Panc1 (cell line): ENCODE measurements at regions not wholly inside any gene's neighbourhood (a gene's known extent, or its start where the extent isn't known, plus 50 kb on each side); places are given as distances from the start of the nearest gene placed in this dataset.

Experiments
- ATAC-seq: fragments of 200-7000 bp; cut with Tn5 transposase; 2 replicates; pipeline ENCODE4 v1.9.1; 2020; ENCODE audit warnings: mild to moderate bottlenecking, moderate library complexity
- BruUV-seq: library from RNA; stranded (reverse); fragments of 400-500 nt; replicated peaks from 2 replicates; lab custom pipeline; 2021; lab: Mats Ljungman, UMichigan
- CTCF ChIA-PET: fragments of 300-600 bp; sonication (Branson Sonifier 250); formaldehyde crosslinking; loops from one replicate; lab custom pipeline; 2022; ENCODE audit warnings: antibody characterized with exemption; lab: Charles Lee
- POLR2A ChIA-PET: fragments of 300-600 bp; sonication (Branson Sonifier 250); formaldehyde crosslinking; loops from one replicate; lab custom pipeline; 2022; ENCODE audit warnings: antibody characterized with exemption; lab: Charles Lee
- DNase-seq: peaks from one replicate; pipeline ENCODE4 v3.0.0-alpha.2; 2010; ENCODE audit warnings: low read depth, low spot score
- H3K27ac ChIP-seq: 2 replicates; pipeline ENCODE4 v1.5.1; 2011; ENCODE audit warnings: mild to moderate bottlenecking, low read length, inconsistent platforms
- H3K27me3 ChIP-seq: fragments of 200-500 bp; sonication (Bioruptor generic); 2 replicates; pipeline ENCODE4 v1.6.0; 2014; ENCODE audit warnings: low read length, inconsistent platforms; ENCODE audit not compliant: control insufficient read depth, insufficient read depth
- H3K36me3 ChIP-seq: fragments of 200-500 bp; sonication (Bioruptor generic); 2 replicates; pipeline ENCODE4 v1.5.1; 2014; ENCODE audit warnings: inconsistent platforms, mild to moderate bottlenecking, low read length, moderate library complexity; ENCODE audit not compliant: control insufficient read depth, insufficient read depth
- H3K4me1 ChIP-seq: 2 replicates; pipeline ENCODE4 v1.5.1; 2011; ENCODE audit warnings: inconsistent platforms, mild to moderate bottlenecking, low read length, moderate library complexity; ENCODE audit not compliant: control insufficient read depth, insufficient read depth
- H3K4me3 ChIP-seq, 2 experiments: 2 replicates each; pipeline ENCODE4 v1.5.1; 2011 to 2012; ENCODE audit warnings: low read depth in 2 of 2, low read length in 2 of 2, mild to moderate bottlenecking in 2 of 2, inconsistent platforms in 1 of 2, moderate library complexity in 1 of 2
- H3K9me3 ChIP-seq: fragments of 200-500 bp; sonication (Bioruptor generic); 2 replicates; pipeline ENCODE4 v1.5.1; 2014; ENCODE audit warnings: low read depth, mild to moderate bottlenecking, inconsistent platforms, low read length, moderate library complexity; ENCODE audit not compliant: control insufficient read depth, insufficient read depth
- CTCF ChIP-seq: fragments of 450-650 bp; IDR thresholded peaks from 2 replicates; pipeline ENCODE4 v1.5.1; 2017; ENCODE audit warnings: mild to moderate bottlenecking
- POLR2AphosphoS5 ChIP-seq: IDR thresholded peaks from 2 replicates; pipeline ENCODE4 v1.6.1; 2012; ENCODE audit warnings: mild to moderate bottlenecking, low read depth, low read length, moderate library complexity
- REST ChIP-seq, 2 experiments: IDR thresholded peaks; 2 replicates each; pipeline ENCODE4 v1.6.1; 2011 to 2012; ENCODE audit warnings: low read depth in 2 of 2, control low read depth in 1 of 2, low read length in 1 of 2, mild to moderate bottlenecking in 1 of 2, moderate library complexity in 1 of 2; ENCODE audit not compliant: insufficient read depth in 1 of 2
- SIN3A ChIP-seq: IDR thresholded peaks from 2 replicates; pipeline ENCODE4 v1.6.1; 2012; ENCODE audit warnings: low read depth, mild to moderate bottlenecking, low read length, moderate library complexity, borderline replicate concordance; ENCODE audit not compliant: insufficient read depth
- TCF7L2 ChIP-seq: IDR thresholded peaks from 2 replicates; pipeline ENCODE4 v1.6.1; 2011; ENCODE audit warnings: mild to moderate bottlenecking, low read depth, low read length, inconsistent platforms
- in situ Hi-C: cut with HindIII; loops from 2 replicates; pipeline ENCODE4 v1.10.0; 2016; ENCODE audit warnings: low sequenced_read_pairs, low pct_unique_long_range_greater_than_20kb
- intact Hi-C: fragments of 100-400 bp; cut with micrococcal nuclease; formaldehyde crosslinking; loops from one replicate; pipeline ENCODE4 v1.10.0; 2022; ENCODE audit not compliant: unreplicated experiment

GRCh38 chr2:5509362-5509761 is 182.8 kb upstream of the SOX11 start:
- Histone ChIP-seq H3K36me3 (no peaks in the 10 kb centered on the region), H3K9me3 (no peaks in the 10 kb centered on the region), H3K27me3 (no peaks in the 10 kb centered on the region), H3K27ac (no peak overlapping the region), H3K4me3 (no peak overlapping the region), H3K4me1 (no peaks in the 10 kb centered on the region)
- CTCF ChIA-PET, result no interaction called here
- TF ChIP-seq CTCF (no peak), POLR2AphosphoS5 (no peak), SIN3A (no peak), REST (IDR thresholded peaks at IDR 0.05; ENCODE audit: insufficient read depth in 1 of 2, low read depth in 2 of 2, low read length in 1 of 2) (no peak)
- DNase-seq (no peak), ATAC-seq (no peak)
- POLR2A ChIA-PET, result no interaction called here
- BruUV-seq, result no TSS peak
- intact Hi-C loops (no loop called here), in situ Hi-C loops (no loop called here)

GRCh38 chr2:5510082-5510481 is 182.1 kb upstream of the SOX11 start:
- ChIA-PET CTCF (no interaction called here), POLR2A (no interaction called here)
- no peak overlapping the region for H3K27ac ChIP-seq
- H3K4me1 ChIP-seq, result no peaks in the 10 kb centered on the region
- ATAC-seq (no peak), DNase-seq (no peak)
- BruUV-seq, result no TSS peak
- no peak overlapping the region for H3K4me3 ChIP-seq
- no peaks in the 10 kb centered on the region for H3K9me3 ChIP-seq
- in situ Hi-C loops, result no loop called here
- intact Hi-C loops, result no loop called here
- no peak for TF ChIP-seq TCF7L2
- TF ChIP-seq REST (IDR thresholded peaks at IDR 0.05; ENCODE audit: insufficient read depth in 1 of 2, low read depth in 2 of 2, low read length in 1 of 2), result no peak
- no peak for TF ChIP-seq CTCF
- no peak for TF ChIP-seq POLR2AphosphoS5
- no peak for TF ChIP-seq SIN3A
- no peaks in the 10 kb centered on the region for H3K27me3 ChIP-seq
- H3K36me3 ChIP-seq, result no peaks in the 10 kb centered on the region
